Mesenteric fat pad (tissue), 1 donor: ENCODE measurements at regions not wholly inside any gene's neighbourhood (a gene's known extent, or its start where the extent isn't known, plus 50 kb on each side); places are given as distances from the start of the nearest gene placed in this dataset.
"Not testable (repeated sequence)": the region's sequence is repeated elsewhere in the genome, so short reads cannot be mapped to it uniquely, and the experiment has no call there.

Experiments
- DNase-seq: peaks from one replicate; pipeline ENCODE4 v3.0.0-alpha.2; 2020; ENCODE audit warnings: low spot score
- donor health status: DM: yes; HTN: yes; CAD: no.

DNA sequence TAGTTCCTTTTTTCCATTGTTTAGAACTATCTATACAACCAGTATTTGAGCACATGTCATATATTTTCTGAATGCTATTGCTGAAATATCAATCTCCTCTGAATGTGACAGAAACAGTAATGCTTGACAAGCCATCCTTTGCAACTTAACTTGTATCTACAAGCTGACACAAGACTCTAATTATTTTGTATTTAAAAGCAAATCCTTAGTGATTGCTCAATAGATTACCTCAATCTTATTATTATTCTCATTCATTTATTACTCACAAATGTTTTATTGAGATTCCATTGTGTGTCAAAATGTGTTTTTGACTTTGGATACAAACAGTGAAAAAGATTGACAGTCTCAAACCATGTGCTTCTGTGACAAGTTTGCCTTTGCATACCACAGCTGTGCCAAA lies 787.8 kb upstream of the PRR20A start:
- DNase-seq, result no peak

DNA sequence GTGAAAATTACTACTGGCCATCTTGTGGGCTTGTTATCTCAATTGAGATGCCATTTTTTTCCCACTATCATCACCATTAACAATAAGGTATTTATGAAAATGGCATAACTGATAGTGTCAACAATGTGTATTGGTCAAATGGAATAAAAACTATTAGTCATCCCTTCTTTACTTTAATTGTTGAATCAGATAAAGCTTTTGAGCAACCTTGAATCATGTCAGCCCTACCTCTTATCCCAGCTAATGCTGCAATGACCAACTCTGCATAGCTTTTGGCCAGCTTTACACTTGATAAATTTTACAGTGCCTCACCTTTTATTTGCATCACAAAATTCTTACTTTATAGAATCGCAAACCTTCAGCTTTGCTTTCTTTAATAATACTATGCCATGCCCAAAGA lies 784.0 kb upstream of the PRR20A start:
- no peak for DNase-seq

DNA sequence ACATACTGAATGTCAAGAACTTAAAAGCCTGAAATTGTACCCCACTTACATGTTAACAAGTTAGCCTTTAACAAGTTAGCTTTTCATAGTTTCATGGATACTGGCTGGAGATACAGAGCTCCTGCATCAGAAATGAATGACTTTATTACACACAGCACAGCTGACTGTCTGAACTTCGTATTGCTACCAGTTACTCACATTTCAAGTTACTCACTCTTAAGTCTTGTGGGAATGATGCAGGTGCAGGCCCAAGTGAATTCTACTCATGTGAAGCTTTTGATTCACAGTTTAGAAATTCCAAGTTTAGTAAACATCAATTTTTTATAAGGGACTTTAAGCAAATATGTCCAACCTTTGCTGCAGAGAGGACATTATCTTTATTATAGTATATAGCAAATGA lies 762.2 kb upstream of the PRR20A start:
- no peak for DNase-seq

GRCh38 chr13:56393549-56393948 lies 747.2 kb upstream of the PRR20A start:
- DNase-seq, result no peak

GRCh38 chr13:56396318-56396717 lies 744.4 kb upstream of the PRR20A start:
- DNase-seq, result no peak

DNA sequence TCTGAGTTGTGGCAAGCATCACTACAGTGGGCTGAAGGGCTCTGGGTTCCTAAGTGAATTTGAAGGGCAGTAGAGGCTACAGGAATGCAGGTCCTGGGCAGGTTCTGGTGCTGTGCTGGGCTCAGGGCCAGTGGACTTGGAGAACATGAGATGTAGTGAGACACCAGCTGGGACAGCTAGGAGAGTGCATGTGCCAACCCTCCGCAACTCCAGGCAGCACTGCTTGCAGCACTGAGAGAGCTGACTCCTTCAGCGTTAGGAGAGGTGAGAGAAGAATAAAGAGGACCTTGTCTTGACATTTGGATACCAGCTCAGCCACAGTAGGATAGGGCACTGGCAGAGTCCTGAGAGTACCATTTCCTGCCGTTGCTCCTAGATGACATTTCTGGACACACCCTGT lies 739.9 kb upstream of the PRR20A start:
- DNase-seq, result no peak

- no peak for DNase-seq
Measured at GRCh38 chr13:56412856-56413255, 727.9 kb upstream of the PRR20A start.

- DNase-seq, result no peak
Measured at GRCh38 chr13:56424246-56424645, 716.5 kb upstream of the PRR20A start.

DNA sequence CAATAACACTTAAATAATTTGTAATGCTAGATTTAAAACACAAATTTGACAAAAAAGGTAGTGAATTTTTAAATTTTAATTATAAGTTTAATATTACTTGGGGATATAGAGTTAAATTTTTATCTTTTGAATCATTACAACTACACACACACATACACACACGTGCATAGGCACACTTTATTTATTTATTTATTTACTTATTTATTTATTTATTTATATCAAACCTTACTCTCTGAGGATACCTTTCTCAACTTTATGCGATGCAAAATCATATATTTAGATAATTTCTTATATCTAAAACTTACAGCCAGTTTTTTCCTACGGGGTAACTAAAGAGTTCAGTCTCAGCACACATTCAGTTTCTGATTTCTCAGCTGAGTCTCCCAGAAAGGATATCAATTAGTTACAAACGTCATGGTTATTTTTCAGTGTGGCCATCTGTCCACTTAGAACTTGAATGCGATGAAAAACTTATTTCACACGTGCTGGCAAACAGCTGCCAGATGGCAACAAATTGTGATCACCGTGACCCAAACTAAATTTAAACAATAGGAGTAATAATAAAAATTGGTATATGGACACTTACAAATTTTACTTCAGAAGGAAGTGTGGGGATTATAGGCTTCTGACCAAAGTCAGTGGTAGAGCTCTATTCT lies 683.1 kb upstream of the PRR20A start:
- DNase-seq, result no peak

- DNase-seq, result no peak
Measured at GRCh38 chr13:56459286-56459685, 681.4 kb upstream of the PRR20A start.

GRCh38 chr13:56501750-56502149 lies 639.0 kb upstream of the PRR20A start:
- DNase-seq, result no peak

- no peak for DNase-seq
Measured at GRCh38 chr13:56510836-56511235, 629.9 kb upstream of the PRR20A start.

GRCh38 chr13:56512336-56512735 lies 628.4 kb upstream of the PRR20A start:
- not testable (repeated sequence) for DNase-seq

GRCh38 chr13:56515441-56515840 lies 625.3 kb upstream of the PRR20A start:
- no peak for DNase-seq

DNA sequence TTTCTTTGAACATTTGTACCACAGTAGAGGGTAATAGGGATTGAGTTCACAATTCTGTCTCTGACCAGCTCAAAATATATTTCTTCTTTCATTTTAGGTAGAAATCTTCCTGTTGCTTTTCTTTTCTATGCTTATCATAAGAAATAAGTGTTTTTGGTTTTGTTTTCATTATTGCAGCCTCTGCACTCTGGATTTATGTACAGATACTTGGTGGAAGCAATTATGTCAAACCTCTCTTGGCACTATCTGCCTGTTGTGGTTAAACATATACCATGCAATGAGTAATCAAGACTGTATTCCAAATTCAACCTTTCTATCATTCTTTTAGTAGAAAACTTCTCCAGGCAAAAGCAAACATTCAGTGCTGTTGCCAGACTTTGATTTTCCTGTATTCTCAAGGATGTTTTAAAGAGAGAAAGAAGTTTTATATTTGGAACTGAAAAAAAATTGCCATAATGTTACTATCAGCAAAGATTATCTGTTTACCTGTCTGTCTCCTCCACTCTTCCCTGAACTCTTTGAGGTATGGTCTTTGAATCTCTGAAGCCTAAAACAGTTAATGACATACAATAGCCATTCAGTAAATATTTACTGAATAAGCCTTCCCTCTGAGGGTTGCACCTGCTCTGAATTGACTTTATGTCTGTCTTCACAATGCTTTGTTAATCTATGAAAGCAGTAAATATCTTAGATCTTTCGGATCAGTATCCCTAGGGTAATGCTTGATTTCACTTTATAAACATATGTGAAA lies 612.5 kb upstream of the PRR20A start:
- DNase-seq, result no peak

DNA sequence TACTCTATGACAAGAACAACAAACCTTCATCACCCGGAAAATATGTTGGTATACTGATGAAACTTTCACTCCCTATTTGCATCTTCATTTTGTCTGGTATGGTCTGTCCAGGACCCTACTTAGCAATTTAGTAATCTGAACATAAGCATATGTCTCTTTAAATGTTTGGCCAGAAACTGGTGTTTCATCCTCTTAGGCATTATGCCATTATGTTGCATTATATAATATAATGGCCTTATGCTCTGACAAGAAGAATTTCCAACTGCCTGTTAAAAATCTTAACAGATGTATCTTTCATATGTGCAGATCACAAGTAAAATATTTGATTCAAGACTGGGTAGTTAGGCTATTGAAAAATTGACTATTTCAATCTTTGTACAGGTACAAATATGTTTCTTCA lies 610.6 kb upstream of the PRR20A start:
- DNase-seq, result no peak

DNA sequence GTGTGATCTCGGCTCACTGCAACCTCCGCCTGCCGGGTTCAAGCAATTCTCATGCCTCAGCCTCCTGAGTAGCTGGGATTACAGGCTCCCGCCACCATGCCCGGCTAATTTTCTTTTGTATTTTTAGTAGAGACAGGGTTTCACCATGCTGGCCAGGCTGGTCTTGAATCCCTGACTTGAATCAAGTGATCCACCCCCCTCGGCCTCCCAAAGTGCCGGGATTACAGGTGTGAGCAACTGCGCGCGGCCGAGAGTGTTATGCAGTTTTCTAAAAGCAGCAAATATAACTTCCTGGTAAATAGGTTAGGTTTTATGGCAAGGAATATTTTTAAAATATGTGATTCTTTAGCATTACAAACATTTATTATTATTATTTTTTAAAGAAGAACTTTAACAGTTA lies 592.8 kb upstream of the PRR20A start:
- DNase-seq, result not testable (repeated sequence)

DNA sequence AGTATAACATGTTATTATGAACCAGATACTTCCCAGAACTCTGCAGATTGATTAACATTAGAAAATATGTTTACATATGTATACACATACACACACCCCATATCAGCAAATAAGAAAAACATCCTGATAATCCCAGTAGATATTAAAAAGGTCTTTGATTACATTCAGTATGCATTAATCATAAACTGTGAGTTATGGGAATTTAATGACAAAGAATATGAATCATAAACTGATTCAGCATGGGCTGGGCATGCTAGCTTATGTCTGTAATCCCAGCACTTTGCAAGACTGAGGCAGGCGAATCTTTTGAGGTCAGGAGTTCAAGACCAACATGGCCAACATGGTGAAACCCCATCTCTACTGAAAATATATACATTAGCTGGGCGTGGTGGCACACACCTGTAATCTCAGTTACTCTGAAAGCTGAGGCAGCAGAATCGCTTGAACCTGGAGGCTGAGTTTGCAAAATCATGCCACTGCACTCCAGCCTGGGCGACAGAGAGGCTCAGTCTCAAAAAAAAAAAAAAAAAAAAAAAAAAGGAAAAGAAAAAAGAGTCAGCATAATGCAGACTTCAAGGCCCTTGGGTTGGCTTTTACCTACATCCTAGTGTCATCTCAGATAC lies 581.9 kb upstream of the PRR20A start:
- no peak for DNase-seq

- DNase-seq, result no peak
Measured at GRCh38 chr13:56561327-56561726, 579.4 kb upstream of the PRR20A start.

- no peak for DNase-seq
Measured at GRCh38 chr13:56563663-56564062, 577.1 kb upstream of the PRR20A start.

DNA sequence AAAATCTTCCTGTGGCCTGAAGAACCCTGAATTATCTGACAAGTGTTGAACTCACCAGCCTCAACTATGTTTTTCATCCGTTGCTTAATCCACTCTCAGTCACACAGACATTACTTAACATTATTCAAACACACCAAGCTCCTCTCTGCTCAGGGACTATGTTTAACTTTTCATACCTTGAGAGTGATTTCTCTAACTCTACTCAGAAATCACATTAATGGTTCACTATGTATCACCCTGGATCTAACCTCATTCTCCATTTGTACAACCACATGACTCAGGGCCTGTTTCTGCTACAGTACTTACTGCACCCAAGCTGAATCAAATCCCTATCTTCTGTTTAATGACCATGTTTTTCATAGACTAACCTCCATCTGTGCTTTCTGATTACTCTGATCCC lies 553.7 kb upstream of the PRR20A start:
- DNase-seq, result no peak

DNA sequence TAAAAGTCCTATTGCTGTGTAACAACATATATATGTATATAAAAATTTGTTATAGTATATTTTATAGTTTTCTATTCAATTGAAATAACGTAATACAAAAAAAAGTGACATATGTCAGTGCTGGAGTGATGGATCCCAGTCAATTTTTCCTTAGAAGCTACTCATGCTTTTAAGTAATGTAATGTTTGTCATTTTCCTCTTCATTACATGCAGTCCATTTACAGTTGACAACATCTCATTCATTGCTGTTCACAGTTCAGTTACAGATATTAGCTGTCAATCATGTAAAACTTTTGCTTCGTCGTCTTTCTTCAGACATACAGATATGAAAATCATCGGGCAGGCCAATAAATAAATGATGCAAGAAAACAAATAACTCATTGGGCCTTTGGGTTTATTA lies 525.1 kb upstream of the PRR20A start:
- no peak for DNase-seq

DNA sequence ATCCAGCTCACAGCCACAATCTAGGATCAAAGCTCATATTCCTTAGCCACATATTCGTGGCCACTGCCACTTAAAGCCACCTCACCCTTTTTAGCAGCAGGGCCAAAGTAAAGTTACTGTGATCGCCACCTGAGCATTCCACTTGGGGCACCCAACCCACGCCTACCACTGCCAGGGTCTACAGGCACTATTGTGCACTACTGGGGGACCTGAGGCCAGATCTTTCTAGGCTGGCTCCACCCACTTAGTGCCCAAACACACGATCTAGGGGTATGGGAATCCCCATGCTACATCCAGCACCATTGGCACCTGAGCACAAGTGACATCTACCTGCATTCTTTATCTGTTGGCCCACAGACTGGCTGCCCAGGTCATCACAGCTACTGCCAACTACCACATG lies 517.9 kb upstream of the PRR20A start:
- DNase-seq, result no peak
